BLaER1 treated with 17β-estradiol and CSF1 and Interleukin-3, amounts not matched to agents 10 nM and 100 nM (cell line): ENCODE measurements at regions not wholly inside any gene's neighbourhood (a gene's known extent, or its start where the extent isn't known, plus 50 kb on each side); places are given as distances from the start of the nearest gene placed in this dataset.
A peak's percentile ranks its signal among the peaks of the same experiment; 100 is the strongest.
"Not testable (repeated sequence)": the region's sequence is repeated elsewhere in the genome, so short reads cannot be mapped to it uniquely, and the experiment has no call there.

Source experiments
- H3K27ac ChIP-seq, 11 experiments: shearing (Covaris generic); formaldehyde crosslinking; 2 replicates each; pipeline ENCODE4 v1.8.1; 2022
- H3K27me3 ChIP-seq, 11 experiments: shearing (Covaris generic); formaldehyde crosslinking; 2 replicates each; pipeline ENCODE4 v1.8.1; 2022
- H3K36me3 ChIP-seq, 11 experiments: shearing (Covaris generic); formaldehyde crosslinking; 2 replicates each; pipeline ENCODE4 v1.8.1; 2022
- H3K4me1 ChIP-seq, 10 experiments: shearing (Covaris generic); formaldehyde crosslinking; 2 replicates each; pipeline ENCODE4 v1.8.1; 2022
- H3K4me2 ChIP-seq, 11 experiments: shearing (Covaris generic); formaldehyde crosslinking; 2 replicates each; pipeline ENCODE4 v1.8.1; 2022
- H3K4me3 ChIP-seq, 10 experiments: shearing (Covaris generic); formaldehyde crosslinking; 2 replicates each; pipeline ENCODE4 v1.8.1; 2022
- H3K9ac ChIP-seq, 11 experiments: shearing (Covaris generic); formaldehyde crosslinking; 2 replicates each; pipeline ENCODE4 v1.8.1; 2022
- H3K9me3 ChIP-seq, 11 experiments: shearing (Covaris generic); formaldehyde crosslinking; replicated peaks in 1 of 11; 2 replicates each; pipeline ENCODE4 v1.8.1; 2022
- H4K20me1 ChIP-seq, 11 experiments: shearing (Covaris generic); formaldehyde crosslinking; 2 replicates each; pipeline ENCODE4 v1.8.1; 2022
- Cebpa-rat ChIP-seq, 11 experiments: shearing (Covaris generic); IDR thresholded peaks; 2 replicates each; pipeline ENCODE4 v1.8.1; 2022

DNA sequence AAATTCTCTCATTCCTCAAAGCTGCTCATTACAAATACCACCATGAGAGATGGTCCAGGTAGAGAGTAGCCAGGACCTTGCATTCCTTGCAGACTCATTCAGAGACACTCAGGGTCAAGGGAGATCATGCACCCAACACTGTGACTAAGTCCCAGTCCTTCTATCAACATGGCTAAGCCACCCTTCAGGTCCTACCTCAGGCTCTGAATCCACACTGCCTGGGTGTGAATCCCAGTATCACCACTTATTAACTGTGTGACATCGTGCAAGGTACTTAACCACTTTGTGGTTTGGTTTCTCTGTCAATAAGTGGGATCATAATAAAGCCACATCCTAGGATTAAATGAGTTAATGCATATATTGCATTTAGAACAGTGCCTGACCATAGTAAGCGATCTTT is 124.1 kb upstream of the NEIL3 start:
- no peak overlapping the region for H3K9ac ChIP-seq
- H3K27ac ChIP-seq = no peak overlapping the region
- H3K4me2 ChIP-seq = no peak overlapping the region
- no peak for TF ChIP-seq Cebpa-rat (IDR thresholded peaks at IDR 0.05)
- H3K27me3 ChIP-seq = no peaks in the 10 kb centered on the region
- no peaks in the 10 kb centered on the region for H3K9me3 ChIP-seq
- H4K20me1 ChIP-seq = no peaks in the 10 kb centered on the region
- no peak overlapping the region for H3K4me3 ChIP-seq
- no peaks in the 10 kb centered on the region for H3K36me3 ChIP-seq
- no peaks in the 10 kb centered on the region for H3K4me1 ChIP-seq

DNA sequence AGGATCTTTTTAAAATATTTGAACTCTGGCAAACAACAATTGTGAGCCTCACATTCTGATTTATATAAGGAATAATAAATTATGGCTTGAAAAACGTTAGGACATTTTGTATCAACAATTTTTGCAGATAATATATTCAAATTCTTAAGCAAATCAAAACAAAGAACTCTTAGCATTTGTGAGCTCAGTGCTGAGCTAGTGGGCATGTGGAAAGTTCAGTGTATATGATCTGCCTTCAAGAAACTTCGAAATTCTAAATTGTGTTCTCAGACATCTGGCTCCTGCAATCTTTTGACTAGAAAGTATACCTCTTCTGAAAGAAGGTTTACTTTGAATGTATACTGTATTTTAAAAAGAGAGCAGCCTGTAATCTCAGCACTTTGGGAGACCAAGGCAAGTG is 122.3 kb upstream of the NEIL3 start:
- no peak overlapping the region for H3K9ac ChIP-seq
- no peak overlapping the region for H3K27ac ChIP-seq
- no peak overlapping the region for H3K4me3 ChIP-seq
- no peaks in the 10 kb centered on the region for H3K27me3 ChIP-seq
- TF ChIP-seq Cebpa-rat (IDR thresholded peaks at IDR 0.05) = no peak
- H4K20me1 ChIP-seq = no peaks in the 10 kb centered on the region
- H3K4me2 ChIP-seq = no peak overlapping the region
- no peaks in the 10 kb centered on the region for H3K4me1 ChIP-seq
- no peaks in the 10 kb centered on the region for H3K36me3 ChIP-seq
- no peaks in the 10 kb centered on the region for H3K9me3 ChIP-seq

DNA sequence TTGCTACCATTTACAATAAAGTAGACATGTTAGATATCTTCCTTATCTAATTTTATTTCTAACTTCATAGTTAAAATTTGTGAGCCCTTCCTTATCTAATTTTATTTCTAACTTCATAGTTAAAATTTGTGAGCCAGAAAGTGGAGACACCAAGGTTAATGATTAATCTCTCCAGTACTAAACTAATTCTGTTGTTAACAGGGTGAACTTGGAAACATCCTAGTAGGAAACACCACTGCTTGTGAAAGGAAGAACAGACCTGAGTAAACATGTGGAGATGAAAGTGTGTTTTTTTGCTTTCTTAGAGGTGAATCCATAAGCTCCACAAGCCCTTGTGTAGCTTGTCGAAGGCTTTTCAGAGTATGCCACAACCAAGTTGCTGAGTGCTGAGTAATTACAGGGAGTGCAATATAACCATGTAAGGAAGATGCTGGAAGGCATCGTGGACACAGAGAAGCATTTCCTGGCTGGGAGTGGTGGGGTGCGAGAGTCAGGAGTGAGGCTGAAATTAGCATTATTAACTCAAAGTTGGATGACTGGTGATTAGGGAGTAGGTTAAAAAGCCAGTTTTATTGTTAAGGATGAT is 118.6 kb upstream of the NEIL3 start:
- H3K4me2 ChIP-seq = no peak overlapping the region

DNA sequence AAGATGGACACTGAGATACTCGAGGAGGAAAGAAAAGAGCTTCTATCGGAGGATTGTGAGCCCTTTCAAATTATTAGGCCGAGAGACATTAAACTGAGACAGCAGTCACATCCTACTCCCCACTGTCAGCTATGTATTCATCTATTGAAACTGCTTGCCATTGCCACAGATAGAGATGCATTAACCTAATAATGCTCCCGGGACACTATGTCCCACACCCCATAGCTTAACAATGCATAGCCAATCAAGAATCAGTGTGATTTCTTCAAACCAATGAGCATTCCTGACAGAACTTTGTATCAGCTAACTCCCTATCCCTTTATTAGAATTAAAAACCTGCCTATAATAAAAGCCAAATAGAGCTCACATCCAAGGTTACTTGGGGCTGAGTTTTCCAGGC is 118.1 kb upstream of the NEIL3 start:
- peaks cover 0 to 12% (median 9%) of the 10 kb centered on the region in 11 experiments; a peak in 12 of 22 replicates for H3K9me3 ChIP-seq
- H3K27ac ChIP-seq = no peak overlapping the region
- H3K4me2 ChIP-seq = no peak overlapping the region
- H3K27me3 ChIP-seq = no peaks in the 10 kb centered on the region
- H3K9ac ChIP-seq = no peak overlapping the region
- H3K4me1 ChIP-seq = no peaks in the 10 kb centered on the region
- H3K4me3 ChIP-seq = no peak overlapping the region
- H3K36me3 ChIP-seq = no peaks in the 10 kb centered on the region
- H4K20me1 ChIP-seq = no peaks in the 10 kb centered on the region
- no peak for TF ChIP-seq Cebpa-rat (IDR thresholded peaks at IDR 0.05)

More for the DNA sequence above, 118.6 kb upstream of the NEIL3 start:
- Histone ChIP-seq H3K36me3 (no peaks in the 10 kb centered on the region), H3K27me3 (no peaks in the 10 kb centered on the region), H3K9ac (no peak overlapping the region), H3K4me3 (no peak overlapping the region), H4K20me1 (no peaks in the 10 kb centered on the region), H3K27ac (no peak overlapping the region), H3K4me1 (no peaks in the 10 kb centered on the region), H3K9me3 (peaks cover 0 to 12% (median 9%) of the 10 kb centered on the region in 11 experiments; a peak in 12 of 22 replicates)
- no peak for TF ChIP-seq Cebpa-rat (IDR thresholded peaks at IDR 0.05)

DNA sequence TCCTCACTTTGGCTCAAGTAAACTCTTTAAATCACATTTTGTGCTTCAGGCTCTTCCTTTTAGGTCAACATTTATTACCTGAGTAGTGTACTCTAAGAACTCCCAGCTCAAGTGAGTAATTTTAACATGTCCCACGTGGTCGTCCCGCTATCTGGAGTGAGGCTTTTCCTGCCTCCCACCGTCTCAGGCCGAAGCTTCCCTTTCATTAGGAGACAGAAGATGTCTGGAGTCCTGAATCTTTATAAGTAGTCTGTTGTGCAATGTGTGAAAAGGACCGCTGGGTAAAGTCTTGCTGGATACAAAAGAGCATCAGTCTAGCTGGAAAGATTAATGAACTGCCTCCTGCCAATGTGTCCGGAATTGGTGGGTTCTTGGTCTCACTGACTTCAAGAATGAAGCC is 117.7 kb upstream of the NEIL3 start:
- no peaks in the 10 kb centered on the region for H4K20me1 ChIP-seq
- no peaks in the 10 kb centered on the region for H3K4me1 ChIP-seq
- no peak overlapping the region for H3K27ac ChIP-seq
- no peaks in the 10 kb centered on the region for H3K36me3 ChIP-seq
- H3K27me3 ChIP-seq = no peaks in the 10 kb centered on the region
- H3K4me3 ChIP-seq = no peak overlapping the region
- peaks cover 0 to 12% (median 9%) of the 10 kb centered on the region in 11 experiments; a peak in 12 of 22 replicates for H3K9me3 ChIP-seq
- H3K9ac ChIP-seq = no peak overlapping the region
- TF ChIP-seq Cebpa-rat (IDR thresholded peaks at IDR 0.05) = no peak
- H3K4me2 ChIP-seq = no peak overlapping the region

DNA sequence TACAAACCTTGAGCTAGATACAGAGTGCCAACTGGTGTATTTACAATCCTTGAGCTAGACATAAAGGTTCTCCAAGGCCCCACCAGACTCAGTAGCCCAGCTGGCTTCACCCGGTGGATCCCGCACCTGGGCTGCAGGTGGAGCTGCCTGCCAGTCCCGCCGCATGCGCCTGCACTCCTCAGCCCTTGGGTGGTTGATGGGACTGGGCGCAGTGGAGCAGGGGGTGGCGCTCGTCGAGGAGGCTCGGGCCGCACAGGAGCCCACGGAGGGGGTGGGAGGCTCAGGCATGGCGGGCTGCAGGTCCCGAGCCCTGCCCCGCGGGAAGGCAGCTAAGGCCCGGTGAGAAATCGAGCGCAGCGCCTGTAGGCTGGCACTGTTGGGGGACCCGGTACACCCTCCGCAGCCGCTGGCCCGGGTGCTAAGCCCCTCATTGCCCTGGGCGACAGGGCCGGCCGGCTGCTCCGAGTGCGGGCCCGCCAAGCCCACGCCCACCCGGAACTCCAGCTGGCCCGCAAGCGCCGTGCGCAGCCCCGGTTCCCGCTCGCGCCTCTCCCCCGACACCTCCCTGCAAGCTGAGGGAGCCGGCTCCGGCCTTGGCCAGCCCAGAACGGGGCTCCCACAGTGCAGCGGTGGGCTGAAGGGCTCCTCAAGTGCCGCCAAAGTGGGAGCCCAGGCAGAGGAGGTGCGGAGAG is 116.5 kb upstream of the NEIL3 start:
- peaks cover 0 to 12% (median 9%) of the 10 kb centered on the region in 11 experiments; a peak in 12 of 22 replicates for H3K9me3 ChIP-seq
- H3K4me3 ChIP-seq, H4K20me1 ChIP-seq, H3K27ac ChIP-seq, H3K27me3 ChIP-seq, H3K36me3 ChIP-seq, H3K9ac ChIP-seq, H3K4me1 ChIP-seq, H3K4me2 ChIP-seq: not testable (repeated sequence)

DNA sequence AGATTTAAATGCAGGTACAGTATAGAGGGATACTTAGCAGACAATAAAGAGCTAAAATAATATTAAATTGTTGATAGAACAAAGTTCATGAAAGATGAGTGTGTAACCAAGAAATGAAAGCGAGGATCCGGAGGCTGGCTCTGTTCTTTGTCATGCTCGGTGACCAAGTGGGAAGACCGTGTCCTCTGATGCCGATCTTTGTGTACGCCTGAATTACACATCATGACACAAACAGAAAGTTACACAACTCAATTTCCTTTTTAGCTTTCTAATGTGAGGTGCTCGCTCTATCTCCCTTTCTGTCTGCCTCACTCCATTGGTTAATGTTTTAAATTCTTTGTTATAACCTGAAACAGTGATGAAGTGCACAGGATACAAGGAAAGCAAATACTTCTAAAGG is 114.8 kb upstream of the NEIL3 start:
- no peak overlapping the region for H3K4me2 ChIP-seq
- no peaks in the 10 kb centered on the region for H3K4me1 ChIP-seq
- no peak overlapping the region for H3K4me3 ChIP-seq
- no peak overlapping the region for H3K27ac ChIP-seq
- no peak overlapping the region for H3K9ac ChIP-seq
- peaks cover 0 to 12% (median 9%) of the 10 kb centered on the region in 11 experiments; a peak in 12 of 22 replicates for H3K9me3 ChIP-seq
- TF ChIP-seq Cebpa-rat (IDR thresholded peaks at IDR 0.05) = no peak
- no peaks in the 10 kb centered on the region for H3K27me3 ChIP-seq
- H4K20me1 ChIP-seq = no peaks in the 10 kb centered on the region
- H3K36me3 ChIP-seq = no peaks in the 10 kb centered on the region

DNA sequence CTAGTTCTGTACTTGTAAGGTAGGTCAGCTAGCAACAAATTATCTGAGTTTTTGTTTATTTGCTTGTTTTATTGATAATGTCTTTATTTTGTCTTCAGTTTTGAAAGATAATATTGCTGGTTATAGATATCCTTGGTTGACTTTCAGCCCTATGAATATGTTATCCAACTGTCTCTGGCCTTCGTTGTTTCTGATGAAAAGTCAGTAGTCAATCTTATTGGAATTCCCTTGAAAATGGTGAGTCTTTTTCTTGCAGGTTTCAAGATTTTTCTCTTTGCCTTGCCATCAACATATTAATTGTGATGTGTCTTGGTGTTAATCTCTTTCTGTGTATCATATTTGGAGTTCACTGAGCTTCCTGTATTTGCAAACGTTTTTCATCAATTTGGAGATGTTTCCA is 113.1 kb upstream of the NEIL3 start:
- Histone ChIP-seq H3K27ac (no peak overlapping the region), H3K9me3 (peaks cover 0 to 12% (median 9%) of the 10 kb centered on the region in 11 experiments; a peak in 12 of 22 replicates), H3K4me3 (no peak overlapping the region), H3K9ac (no peak overlapping the region), H3K27me3 (no peaks in the 10 kb centered on the region), H4K20me1 (no peaks in the 10 kb centered on the region), H3K4me1 (no peaks in the 10 kb centered on the region), H3K36me3 (no peaks in the 10 kb centered on the region), H3K4me2 (no peak overlapping the region)
- TF ChIP-seq Cebpa-rat (IDR thresholded peaks at IDR 0.05) = no peak

DNA sequence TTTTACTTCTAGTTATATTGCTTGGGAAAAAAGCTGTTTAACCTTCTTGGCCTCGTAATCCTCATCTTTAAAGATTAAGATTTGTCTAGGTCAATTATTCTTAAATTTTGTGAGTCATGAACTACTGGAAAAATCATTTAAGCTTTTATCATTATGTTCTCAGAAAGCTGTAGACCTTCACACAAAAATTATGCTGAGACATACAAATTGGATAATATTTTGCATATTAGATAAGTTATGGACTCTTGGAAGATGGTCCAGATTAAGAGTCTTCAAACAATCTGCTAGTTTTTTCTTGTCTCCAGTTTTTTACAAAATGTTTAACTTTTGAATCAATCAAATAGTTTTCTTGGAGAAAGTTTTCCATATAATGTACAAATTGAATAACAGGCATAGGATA is 108.1 kb upstream of the NEIL3 start:
- no peak overlapping the region for H3K4me3 ChIP-seq
- H3K4me1 ChIP-seq = peaks cover 0 to 8% (median 2%) of the 10 kb centered on the region in 10 experiments; a peak in 10 of 20 replicates
- no peaks in the 10 kb centered on the region for H3K9me3 ChIP-seq
- TF ChIP-seq Cebpa-rat (IDR thresholded peaks at IDR 0.05) = no peak
- no peak overlapping the region for H3K9ac ChIP-seq
- H4K20me1 ChIP-seq = no peaks in the 10 kb centered on the region
- H3K36me3 ChIP-seq = no peaks in the 10 kb centered on the region
- no peak overlapping the region for H3K4me2 ChIP-seq
- H3K27ac ChIP-seq = no peak overlapping the region
- no peaks in the 10 kb centered on the region for H3K27me3 ChIP-seq

DNA sequence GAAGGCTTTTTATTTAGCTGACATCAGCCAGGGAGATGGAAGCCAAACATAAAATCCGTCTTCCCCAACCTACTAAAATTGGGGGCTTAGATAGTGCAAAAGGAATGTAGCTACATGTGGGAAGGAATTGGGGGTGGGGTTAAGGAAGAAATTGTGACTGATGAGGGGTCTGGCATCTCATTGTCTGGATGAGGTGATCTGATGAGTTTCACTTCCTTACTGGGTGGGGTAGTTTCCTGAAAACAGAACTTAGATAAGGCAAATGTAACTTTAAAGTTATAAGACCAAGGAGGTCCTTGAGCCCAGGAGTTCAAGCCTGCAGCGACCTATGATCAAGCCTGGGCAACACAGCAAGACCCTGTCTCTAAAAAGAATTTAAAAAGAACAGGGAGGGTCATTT is 105.5 kb upstream of the NEIL3 start:
- Histone ChIP-seq H3K4me2 (peak overlapping the region in 6 of 11 experiments; percentile 1 to 33 (median 24); a peak in 3 of 22 replicates), H3K27me3 (no peaks in the 10 kb centered on the region), H3K4me3 (no peak overlapping the region), H3K9ac (no peak overlapping the region), H4K20me1 (no peaks in the 10 kb centered on the region), H3K4me1 (peaks cover 0 to 8% (median 2%) of the 10 kb centered on the region in 10 experiments; a peak in 10 of 20 replicates), H3K36me3 (no peaks in the 10 kb centered on the region), H3K9me3 (no peaks in the 10 kb centered on the region), H3K27ac (no peak overlapping the region)
- TF ChIP-seq Cebpa-rat (IDR thresholded peaks at IDR 0.05) = no peak
